ENCODE measurements at regions not wholly inside any gene's neighbourhood (a gene's known extent, or its start where the extent isn't known, plus 50 kb on each side); places are given as distances from the start of the nearest gene placed in this dataset.

- intact Hi-C loops (cut with DNase I) = no loop called here
- no peak for DNase-seq (ENCODE audit: low spot score)
These were observed 227.1 kb downstream of the VRK1 start for GRCh38 chr14:97024300-97024699.

GRCh38 chr14:97025722-97026121 is 228.5 kb downstream of the VRK1 start:
- DNase-seq (ENCODE audit: low spot score) = no peak
- intact Hi-C loops (cut with DNase I) = no loop called here

- DNase-seq (ENCODE audit: low spot score) = no peak
- intact Hi-C loops (cut with DNase I) = no loop called here
These were observed 230.2 kb downstream of the VRK1 start for GRCh38 chr14:97027256-97027999.

GRCh38 chr14:97028382-97028781 is 231.2 kb downstream of the VRK1 start:
- intact Hi-C loops (cut with DNase I) = no loop called here
- DNase-seq (ENCODE audit: low spot score) = no peak

GRCh38 chr14:97029800-97030199 is 232.6 kb downstream of the VRK1 start:
- intact Hi-C loops (cut with DNase I) = no loop called here
- DNase-seq (ENCODE audit: low spot score) = no peak

- no peak for DNase-seq (ENCODE audit: low spot score)
- intact Hi-C loops (cut with DNase I) = no loop called here
These were observed 234.3 kb downstream of the VRK1 start for GRCh38 chr14:97031530-97031929.

GRCh38 chr14:97033556-97034081 is 236.4 kb downstream of the VRK1 start:
- DNase-seq (ENCODE audit: low spot score) = no peak
- intact Hi-C loops (cut with DNase I) = no loop called here

GRCh38 chr14:97036086-97036852 is 239.1 kb downstream of the VRK1 start:
- no peak for DNase-seq (ENCODE audit: low spot score)
- intact Hi-C loops (cut with DNase I) = no loop called here

GRCh38 chr14:97039717-97040363 is 242.7 kb downstream of the VRK1 start:
- no peak for DNase-seq (ENCODE audit: low spot score)
- intact Hi-C loops (cut with DNase I) = no loop called here

- intact Hi-C loops (cut with DNase I) = no loop called here
- no peak for DNase-seq (ENCODE audit: low spot score)
These were observed 249.8 kb downstream of the VRK1 start for GRCh38 chr14:97046967-97047366.

- DNase-seq (ENCODE audit: low spot score) = no peak
- intact Hi-C loops (cut with DNase I) = no loop called here
These were observed 254.8 kb downstream of the VRK1 start for GRCh38 chr14:97052001-97052400.

GRCh38 chr14:97053941-97054340 is 256.8 kb downstream of the VRK1 start:
- DNase-seq (ENCODE audit: low spot score) = no peak
- intact Hi-C loops (cut with DNase I) = no loop called here

GRCh38 chr14:97055355-97055754 is 258.2 kb downstream of the VRK1 start:
- intact Hi-C loops (cut with DNase I) = no loop called here
- DNase-seq (ENCODE audit: low spot score) = no peak

GRCh38 chr14:97056086-97056485 is 258.9 kb downstream of the VRK1 start:
- intact Hi-C loops (cut with DNase I) = no loop called here
- no peak for DNase-seq (ENCODE audit: low spot score)

- DNase-seq (ENCODE audit: low spot score) = no peak
- intact Hi-C loops (cut with DNase I) = no loop called here
These were observed 260.3 kb downstream of the VRK1 start for GRCh38 chr14:97057238-97058073.

GRCh38 chr14:97058074-97058467 is 260.9 kb downstream of the VRK1 start:
- intact Hi-C loops (cut with DNase I) = no loop called here

GRCh38 chr14:97058589-97058988 is 261.4 kb downstream of the VRK1 start:
- intact Hi-C loops (cut with DNase I) = no loop called here

More at GRCh38 chr14:97058074-97058467, 260.9 kb downstream of the VRK1 start:
- no peak for DNase-seq (ENCODE audit: low spot score)

GRCh38 chr14:97061198-97061597 is 264.0 kb downstream of the VRK1 start:
- intact Hi-C loops (cut with DNase I) = no loop called here
- no peak for DNase-seq (ENCODE audit: low spot score)

More at GRCh38 chr14:97058589-97058988, 261.4 kb downstream of the VRK1 start:
- DNase-seq (ENCODE audit: low spot score) = no peak

- DNase-seq (ENCODE audit: low spot score) = no peak
- intact Hi-C loops (cut with DNase I) = no loop called here
These were observed 264.5 kb downstream of the VRK1 start for GRCh38 chr14:97061714-97062113.
